ENCODE measurements at regions not wholly inside any gene's neighbourhood (a gene's known extent, or its start where the extent isn't known, plus 50 kb on each side); places are given as distances from the start of the nearest gene placed in this dataset.

GRCh38 chr18:29077344-29077743, 900.4 kb upstream of the CDH2 start:
- no peak for TF ChIP-seq CTCF (IDR thresholded peaks at IDR 0.05)

GRCh38 chr18:29076645-29077044, 899.7 kb upstream of the CDH2 start:
- ATAC-seq: no peak
- intact Hi-C loops (cut with DNase I, micrococcal nuclease): no loop called here
- peaks cover 17% of the 10 kb centered on the region for H3K9me3 ChIP-seq
- no peak for TF ChIP-seq CTCF (IDR thresholded peaks at IDR 0.05)
- H3K4me1 ChIP-seq (ENCODE audit: low read depth): no peaks in the 10 kb centered on the region
- H3K4me3 ChIP-seq: no peak overlapping the region
- H3K36me3 ChIP-seq (ENCODE audit: low read depth): no peaks in the 10 kb centered on the region
- DNase-seq: no peak

More at GRCh38 chr18:29077344-29077743, 900.4 kb upstream of the CDH2 start:
- H3K36me3 ChIP-seq (ENCODE audit: low read depth): no peaks in the 10 kb centered on the region
- peaks cover 14% of the 10 kb centered on the region for H3K9me3 ChIP-seq
- intact Hi-C loops (cut with DNase I, micrococcal nuclease): no loop called here
- H3K4me3 ChIP-seq: no peak overlapping the region
- DNase-seq (no peak), ATAC-seq (no peak)
- H3K4me1 ChIP-seq (ENCODE audit: low read depth): no peaks in the 10 kb centered on the region

- DNase-seq (no peak), ATAC-seq (no peak)
- Histone ChIP-seq H3K9me3 (peaks cover 11% of the 10 kb centered on the region), H3K4me1 (ENCODE audit: low read depth) (no peaks in the 10 kb centered on the region), H3K4me3 (no peak overlapping the region), H3K36me3 (ENCODE audit: low read depth) (no peaks in the 10 kb centered on the region)
- intact Hi-C loops (cut with DNase I, micrococcal nuclease): no loop called here
- no peak for TF ChIP-seq CTCF (IDR thresholded peaks at IDR 0.05)
Observed at GRCh38 chr18:29074147-29074546, 897.2 kb upstream of the CDH2 start.

- ATAC-seq (no peak), DNase-seq (no peak)
- intact Hi-C loops (cut with DNase I, micrococcal nuclease): no loop called here
- Histone ChIP-seq H3K4me1 (ENCODE audit: low read depth) (no peaks in the 10 kb centered on the region), H3K36me3 (ENCODE audit: low read depth) (no peaks in the 10 kb centered on the region), H3K4me3 (no peak overlapping the region), H3K9me3 (peaks cover 10% of the 10 kb centered on the region)
- no peak for TF ChIP-seq CTCF (IDR thresholded peaks at IDR 0.05)
Observed at GRCh38 chr18:29071869-29072268, 894.9 kb upstream of the CDH2 start.

GRCh38 chr18:29063346-29063745, 886.4 kb upstream of the CDH2 start:
- Histone ChIP-seq H3K4me1 (ENCODE audit: low read depth) (no peaks in the 10 kb centered on the region), H3K9me3 (peaks cover 13% of the 10 kb centered on the region), H3K36me3 (ENCODE audit: low read depth) (no peaks in the 10 kb centered on the region), H3K4me3 (no peak overlapping the region)
- intact Hi-C loops (cut with DNase I, micrococcal nuclease): no loop called here
- ATAC-seq: no peak
- DNase-seq: no peak
- TF ChIP-seq CTCF (IDR thresholded peaks at IDR 0.05): no peak

GRCh38 chr18:29062921-29063320, 886.0 kb upstream of the CDH2 start:
- DNase-seq (no peak), ATAC-seq (no peak)
- Histone ChIP-seq H3K4me3 (no peak overlapping the region), H3K9me3 (peaks cover 15% of the 10 kb centered on the region), H3K36me3 (ENCODE audit: low read depth) (no peaks in the 10 kb centered on the region), H3K4me1 (ENCODE audit: low read depth) (no peaks in the 10 kb centered on the region)
- intact Hi-C loops (cut with DNase I, micrococcal nuclease): no loop called here
- no peak for TF ChIP-seq CTCF (IDR thresholded peaks at IDR 0.05)

Data from mucosa of descending colon (tissue), 3 donors.